Endothelial cell of umbilical vein (primary cell): ENCODE measurements at regions not wholly inside any gene's neighbourhood (a gene's known extent, or its start where the extent isn't known, plus 50 kb on each side); places are given as distances from the start of the nearest gene placed in this dataset.

Experiments
- BruUV-seq: library from RNA; stranded (reverse); fragments of 400-500 nt; replicated peaks from 2 replicates; lab custom pipeline; 2021; lab: Mats Ljungman, UMichigan
- CTCF ChIA-PET: fragments of 300-600, 350-600 bp; sonication (Branson Sonifier 250); formaldehyde crosslinking; loops from one replicate; lab custom pipeline; 2021; ENCODE audit warnings: antibody characterized with exemption, inconsistent platforms; lab: Charles Lee
- POLR2A ChIA-PET: fragments of 300-600, 350-600 bp; sonication (Branson Sonifier 250); formaldehyde crosslinking; loops from one replicate; lab custom pipeline; 2021; ENCODE audit warnings: antibody characterized with exemption, inconsistent platforms; lab: Charles Lee
- DNase-seq: peaks from one replicate; pipeline ENCODE4 v3.0.0-alpha.2; 2011; ENCODE audit warnings: low read depth, low spot score
- FAIRE-seq: peaks from 2 replicates; lab custom pipeline; 2011; peaks lifted over from hg19 to GRCh38; lab: Jason Lieb, UNC
- H2AFZ ChIP-seq: 2 replicates; pipeline ENCODE4 v1.6.0; 2012; ENCODE audit warnings: low read depth, low read length, control low read depth, inconsistent platforms
- H3K27ac ChIP-seq: 2 replicates; pipeline ENCODE4 v1.5.1; 2011; ENCODE audit warnings: low read depth, mild to moderate bottlenecking, control low read depth, low read length, moderate library complexity; ENCODE audit not compliant: insufficient read depth
- H3K27me3 ChIP-seq, 2 experiments: 2 replicates each; pipeline versions ENCODE4 v1.6.0 to v1.6.1; 2011; ENCODE audit warnings: low read length in 2 of 2, mixed read lengths in 1 of 2; ENCODE audit not compliant: control insufficient read depth in 2 of 2, insufficient read depth in 2 of 2
- H3K36me3 ChIP-seq, 2 experiments: 2 replicates in 1 of 2; 3 replicates in 1 of 2; pipeline ENCODE4 v1.5.1; 2011; ENCODE audit warnings: low read length in 2 of 2, mild to moderate bottlenecking in 1 of 2, moderate library complexity in 1 of 2; ENCODE audit not compliant: control insufficient read depth in 2 of 2, insufficient read depth in 2 of 2; ENCODE audit errors: extremely low read depth in 1 of 2
- H3K4me1 ChIP-seq: 3 replicates; pipeline ENCODE4 v1.5.1; 2011; ENCODE audit warnings: mild to moderate bottlenecking, low read length; ENCODE audit not compliant: control insufficient read depth, insufficient read depth; ENCODE audit errors: extremely low read depth
- H3K4me2 ChIP-seq: 2 replicates; pipeline ENCODE4 v1.6.1; 2011; ENCODE audit warnings: low read length, control low read depth, mixed read lengths; ENCODE audit not compliant: insufficient read depth
- H3K4me3 ChIP-seq, 3 experiments: fragments of 200-600 bp in 1 of 3; sonication (generic), shearing (Covaris generic) in 1 of 3; replicated peaks in 1 of 3; 2 replicates each; pipeline ENCODE4 v1.5.1; 2011 to 2016; ENCODE audit warnings: control low read depth in 3 of 3, low read length in 3 of 3, mild to moderate bottlenecking in 2 of 3, inconsistent platforms in 1 of 3, low read depth in 1 of 3, moderate library complexity in 1 of 3; ENCODE audit not compliant: insufficient read depth in 1 of 3
- H3K79me2 ChIP-seq: 2 replicates; pipeline ENCODE4 v1.6.0; 2012; ENCODE audit warnings: low read length, inconsistent platforms; ENCODE audit not compliant: control insufficient read depth, insufficient read depth
- H3K9ac ChIP-seq: replicated peaks from 2 replicates; pipeline ENCODE3; 2011; ENCODE audit warnings: low read length, control low read depth; ENCODE audit not compliant: insufficient read depth; ENCODE audit errors: extremely low read depth
- H3K9me1 ChIP-seq: replicated peaks from 3 replicates; pipeline ENCODE4 v1.6.0; 2011; ENCODE audit warnings: mild to moderate bottlenecking, low read length; ENCODE audit not compliant: control insufficient read depth, insufficient read depth; ENCODE audit errors: extremely low read depth
- H3K9me3 ChIP-seq: replicated peaks from 2 replicates; pipeline ENCODE4 v1.5.1; 2012; ENCODE audit warnings: low read length, inconsistent platforms; ENCODE audit not compliant: control insufficient read depth, insufficient read depth
- H4K20me1 ChIP-seq: replicated peaks from 2 replicates; pipeline ENCODE3; 2011; ENCODE audit warnings: mild to moderate bottlenecking, low read length; ENCODE audit not compliant: control insufficient read depth, insufficient read depth; ENCODE audit errors: extremely low read depth
- CTCF ChIP-seq, 2 donors: IDR thresholded peaks; 1 replicate in 1 of 2; 2 replicates in 1 of 2; pipeline ENCODE4 v1.5.1; 2011; ENCODE audit warnings: low read length in 2 of 2, mild to moderate bottlenecking in 2 of 2, moderate library complexity in 2 of 2, control low read depth in 1 of 2, inconsistent platforms in 1 of 2, low read depth in 1 of 2; ENCODE audit not compliant: insufficient read depth in 1 of 2; ENCODE audit errors: extremely low read depth in 1 of 2
- EZH2 ChIP-seq: IDR thresholded peaks from 2 replicates; pipeline ENCODE4 v1.6.1; 2012; ENCODE audit warnings: borderline replicate concordance, low read depth, mild to moderate bottlenecking, moderate library complexity, low read length, inconsistent platforms; ENCODE audit not compliant: severe bottlenecking
- FOS ChIP-seq: IDR thresholded peaks from 2 replicates; pipeline ENCODE4 v1.6.1; 2011; ENCODE audit warnings: mild to moderate bottlenecking, low read length, moderate library complexity, borderline replicate concordance; ENCODE audit not compliant: insufficient read depth
- GATA2 ChIP-seq: IDR thresholded peaks from 2 replicates; pipeline ENCODE4 v1.7.0; 2011; ENCODE audit warnings: low read depth, mild to moderate bottlenecking, moderate library complexity, mixed read lengths, low read length; ENCODE audit not compliant: insufficient read length, insufficient read depth
- JUN ChIP-seq: IDR thresholded peaks from 2 replicates; pipeline ENCODE4 v1.6.1; 2011; ENCODE audit warnings: borderline replicate concordance, low read depth; ENCODE audit not compliant: insufficient read length, insufficient read depth
- MYC ChIP-seq: IDR thresholded peaks from one replicate; pipeline ENCODE4 v1.6.1; 2011; ENCODE audit warnings: mild to moderate bottlenecking, low read depth, low read length
- POLR2A ChIP-seq: IDR thresholded peaks from 2 replicates; pipeline ENCODE4 v1.6.1; 2012; ENCODE audit warnings: low read depth, mild to moderate bottlenecking, control low read depth, low read length
- POLR2AphosphoS5 ChIP-seq: IDR thresholded peaks from 2 replicates; pipeline ENCODE4 v1.6.1; 2012; ENCODE audit warnings: low read depth, mild to moderate bottlenecking, control low read depth, low read length, moderate library complexity; ENCODE audit not compliant: insufficient read depth
- dilution Hi-C: fragments of 300-500 bp; cut with MboI; formaldehyde crosslinking; loops from one replicate; pipeline ENCODE4 v1.15.0; 2019; ENCODE audit warnings: low sequenced_read_pairs; ENCODE audit not compliant: extremely low pct_ligation_motif_present
- intact Hi-C: fragments of 100-400 bp; cut with micrococcal nuclease; formaldehyde crosslinking; loops from one replicate; pipeline ENCODE4 v1.10.0; 2022
- TF ChIP-seq, protein P1 (sequence below): IDR thresholded peaks from 2 replicates; pipeline ENCODE4 v1.6.1; 2011; ENCODE audit not compliant: insufficient read depth, insufficient read length

- H3K4me3 ChIP-seq = no peak overlapping the region
- CTCF ChIA-PET = interaction anchor here (0.5 to 1.6 kb wide), 3 partner anchors 78 to 109 kb away, joined by 3 to 4 read pairs (median 3); no protein-coding TSS in a partner anchor
- H3K9me3 ChIP-seq = no peaks in the 10 kb centered on the region
- H3K36me3 ChIP-seq = no peaks in the 10 kb centered on the region
- no peaks in the 10 kb centered on the region for H3K4me1 ChIP-seq
- no peaks in the 10 kb centered on the region for H3K27me3 ChIP-seq
- no peaks in the 10 kb centered on the region for H4K20me1 ChIP-seq
- POLR2A ChIA-PET = no interaction called here
- TF ChIP-seq, protein P1, sequence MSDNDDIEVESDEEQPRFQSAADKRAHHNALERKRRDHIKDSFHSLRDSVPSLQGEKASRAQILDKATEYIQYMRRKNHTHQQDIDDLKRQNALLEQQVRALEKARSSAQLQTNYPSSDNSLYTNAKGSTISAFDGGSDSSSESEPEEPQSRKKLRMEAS = no peak
- TF ChIP-seq MYC (no peak), GATA2 (no peak), POLR2A (no peak), FOS (no peak), POLR2AphosphoS5 (no peak), EZH2 (no peak), CTCF (IDR thresholded peaks at IDR 0.05; ENCODE audit: extremely low read depth in 1 of 2, insufficient read depth in 1 of 2, low read depth in 1 of 2, low read length in 2 of 2) (no peak), JUN (no peak)
- BruUV-seq = no TSS peak
- H3K9ac ChIP-seq = no peak overlapping the region
- H2AFZ ChIP-seq = no peak overlapping the region
- DNase-seq (no peak), FAIRE-seq (no peak)
- H3K79me2 ChIP-seq = no peaks in the 10 kb centered on the region
- no peaks in the 10 kb centered on the region for H3K9me1 ChIP-seq
- intact Hi-C loops = no loop called here
- no peak overlapping the region for H3K27ac ChIP-seq
- H3K4me2 ChIP-seq = no peak overlapping the region
- dilution Hi-C loops = no loop called here
Observed at GRCh38 chr4:10753856-10754402, 69.4 kb upstream of the CLNK start.
